Superior temporal gyrus (tissue), 1 donor: ENCODE measurements at regions not wholly inside any gene's neighbourhood (a gene's known extent, or its start where the extent isn't known, plus 50 kb on each side); places are given as distances from the start of the nearest gene placed in this dataset.
"Not testable (repeated sequence)": the region's sequence is repeated elsewhere in the genome, so short reads cannot be mapped to it uniquely, and the experiment has no call there.

Experiments
- DNase-seq: peaks from one replicate; pipeline ENCODE4 v3.0.0-alpha.2; 2016; ENCODE audit errors: extremely low spot score

DNA sequence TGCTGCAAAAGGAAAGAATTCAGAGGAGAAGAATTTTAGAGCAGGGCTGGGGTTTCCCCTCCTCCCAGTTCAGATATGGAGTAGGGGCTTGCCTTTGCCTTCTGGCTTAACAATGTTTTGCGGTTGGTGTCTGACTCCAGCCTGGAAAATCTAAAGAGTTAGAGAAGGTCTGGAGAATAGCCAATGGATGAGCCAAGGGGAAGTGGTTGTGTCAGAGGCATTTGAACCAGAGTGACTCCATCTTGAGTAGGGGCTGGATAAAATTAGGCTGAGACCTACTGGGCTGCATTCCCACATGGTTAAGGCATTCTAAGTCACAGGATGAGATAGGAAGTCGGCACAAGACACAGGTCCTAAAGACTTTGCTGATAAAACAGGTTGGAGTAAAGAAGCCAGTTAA, 133.7 kb downstream of the DIRAS2 start:
- no peak for DNase-seq

- no peak for DNase-seq
Measured at GRCh38 chr9:90511711-90512110, 130.9 kb downstream of the DIRAS2 start.

DNA sequence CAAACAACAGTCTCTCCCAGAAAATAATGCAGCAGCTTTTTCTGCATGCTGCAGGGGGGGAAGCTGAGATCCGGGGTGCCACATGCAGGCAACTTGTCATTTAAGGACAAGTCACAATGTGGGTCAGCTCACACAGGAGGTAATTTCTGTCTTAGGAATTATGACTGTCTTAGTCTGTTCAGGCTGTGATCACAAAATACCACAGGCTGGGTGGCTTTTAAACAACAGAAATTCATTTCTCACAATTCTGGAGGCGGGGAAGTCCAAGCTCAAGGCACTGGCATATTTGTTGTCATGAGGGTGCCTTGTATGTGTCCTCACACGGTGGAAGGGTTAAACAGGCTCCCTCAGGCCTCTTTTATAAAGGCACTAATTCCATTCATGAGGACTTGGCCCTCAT, 127.7 kb downstream of the DIRAS2 start:
- no peak for DNase-seq

DNA sequence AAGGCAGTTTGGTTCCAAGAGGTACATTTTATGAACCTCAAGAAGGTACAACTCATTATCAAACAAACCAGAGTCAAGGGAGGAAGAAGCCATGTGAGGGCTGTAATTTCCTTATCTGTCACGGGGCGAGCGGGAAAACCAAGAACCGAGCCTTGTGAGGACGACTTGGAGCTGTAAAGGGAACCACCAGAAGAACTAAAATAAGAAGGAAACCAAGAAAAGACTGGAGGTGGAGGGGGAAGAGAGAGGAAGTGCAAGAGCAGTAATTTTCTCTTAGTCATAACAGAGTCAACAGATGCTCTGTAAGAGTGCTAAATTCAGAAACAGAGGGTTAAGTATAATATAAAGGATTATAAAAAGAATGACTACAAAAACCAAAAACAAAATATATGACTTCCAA, 127.1 kb downstream of the DIRAS2 start:
- DNase-seq = peak; percentile 53

- no peak for DNase-seq
Measured at GRCh38 chr9:90517103-90517502, 125.5 kb downstream of the DIRAS2 start.

DNA sequence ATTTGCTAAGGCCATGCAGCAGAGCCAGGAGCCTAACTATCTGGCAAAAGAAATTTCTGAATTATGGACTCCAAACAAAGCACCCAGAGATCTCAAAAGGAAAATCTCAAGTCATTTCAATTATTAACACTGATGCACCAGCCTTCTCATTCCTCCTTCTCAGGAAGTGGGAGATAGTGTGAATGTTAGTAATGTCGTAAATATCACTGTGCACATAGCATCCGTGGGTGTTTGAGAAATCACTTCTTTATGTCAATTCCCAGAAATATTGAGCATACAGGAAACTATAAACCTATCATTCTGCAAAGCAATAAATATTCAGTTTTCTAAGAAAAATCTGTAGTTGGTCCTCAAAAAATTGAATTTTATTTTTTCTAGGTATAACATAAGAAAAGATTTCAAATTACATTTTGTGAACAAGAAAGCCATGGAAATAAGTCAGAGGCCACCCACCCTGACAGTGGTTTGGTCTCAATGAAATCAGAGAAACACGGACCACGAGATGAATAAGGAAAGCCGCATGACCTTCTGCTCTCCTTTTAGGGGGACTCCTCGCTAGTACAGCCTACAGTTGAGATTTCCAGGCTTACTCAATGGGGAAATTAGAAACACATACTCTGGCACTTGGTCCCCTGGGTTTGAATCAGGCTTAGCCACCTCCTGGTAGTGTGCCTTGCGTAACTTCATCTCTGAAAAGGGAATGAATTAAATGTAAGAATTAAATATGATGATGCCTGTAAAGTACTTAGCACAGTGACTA, 120.6 kb downstream of the DIRAS2 start:
- DNase-seq = no peak

- DNase-seq = no peak
Measured at GRCh38 chr9:90523958-90524357, 118.7 kb downstream of the DIRAS2 start.

- no peak for DNase-seq
Measured at GRCh38 chr9:90526386-90526785, 116.2 kb downstream of the DIRAS2 start.

GRCh38 chr9:90536094-90536493, 106.5 kb downstream of the DIRAS2 start:
- DNase-seq = not testable (repeated sequence)

DNA sequence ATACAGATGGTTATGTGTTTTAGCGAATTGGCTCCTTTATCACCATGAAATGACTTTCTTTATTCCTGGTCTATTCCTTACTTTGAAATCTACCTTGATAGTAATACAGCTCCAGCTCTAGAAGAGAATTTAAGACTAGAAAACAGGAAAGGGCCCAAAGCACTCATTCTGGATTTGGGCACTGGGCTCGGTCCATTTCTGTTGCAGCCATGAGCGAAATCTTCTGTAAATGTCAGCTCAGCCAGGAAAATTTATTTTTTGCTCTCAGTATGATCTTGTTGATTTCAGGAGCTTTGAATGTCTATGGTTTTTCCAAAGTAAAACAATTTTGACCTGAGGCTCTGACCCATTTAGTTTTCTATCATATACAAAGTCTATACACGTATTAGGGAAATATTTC, 104.1 kb downstream of the DIRAS2 start:
- no peak for DNase-seq

- DNase-seq = no peak
Measured at GRCh38 chr9:90539286-90539685, 103.3 kb downstream of the DIRAS2 start.

DNA sequence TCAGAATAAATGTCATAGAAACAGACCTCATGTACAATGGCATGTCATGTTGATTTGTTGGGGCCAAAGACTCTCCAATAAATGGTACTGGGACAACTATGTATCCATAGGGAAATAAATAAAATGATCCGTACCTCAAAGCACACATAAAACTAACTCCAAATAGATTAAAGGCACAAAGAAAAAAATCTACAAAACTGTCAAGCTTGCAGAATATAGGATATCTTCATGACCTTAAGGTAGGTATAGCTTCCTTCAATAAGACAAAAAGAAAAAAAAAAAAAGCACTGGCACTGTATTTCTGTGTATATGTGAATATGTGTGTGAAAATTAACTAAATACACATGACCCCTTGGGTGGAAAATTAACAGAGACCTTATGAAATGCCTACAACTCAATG, 101.9 kb downstream of the DIRAS2 start:
- no peak for DNase-seq

DNA sequence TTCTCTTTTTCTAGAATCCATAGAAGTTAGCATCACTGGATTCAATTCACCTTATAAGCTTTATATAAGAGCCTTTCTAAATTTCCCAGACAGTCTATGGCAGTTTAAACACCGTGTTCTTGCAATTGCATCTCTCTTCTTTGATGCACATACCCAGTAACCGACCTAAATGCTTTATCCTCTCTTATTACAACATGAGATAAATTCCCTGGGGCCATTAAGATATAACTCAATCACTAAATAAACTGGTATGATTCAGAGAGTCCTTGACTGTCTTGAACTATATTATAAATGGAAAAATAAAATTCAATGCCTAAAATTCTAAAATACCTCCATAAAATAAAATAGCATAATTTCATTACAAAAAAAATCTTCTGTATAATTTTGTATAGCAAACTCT, 98.1 kb downstream of the DIRAS2 start:
- no peak for DNase-seq

GRCh38 chr9:90546200-90546599, 96.4 kb downstream of the DIRAS2 start:
- DNase-seq = peak; percentile 36

DNA sequence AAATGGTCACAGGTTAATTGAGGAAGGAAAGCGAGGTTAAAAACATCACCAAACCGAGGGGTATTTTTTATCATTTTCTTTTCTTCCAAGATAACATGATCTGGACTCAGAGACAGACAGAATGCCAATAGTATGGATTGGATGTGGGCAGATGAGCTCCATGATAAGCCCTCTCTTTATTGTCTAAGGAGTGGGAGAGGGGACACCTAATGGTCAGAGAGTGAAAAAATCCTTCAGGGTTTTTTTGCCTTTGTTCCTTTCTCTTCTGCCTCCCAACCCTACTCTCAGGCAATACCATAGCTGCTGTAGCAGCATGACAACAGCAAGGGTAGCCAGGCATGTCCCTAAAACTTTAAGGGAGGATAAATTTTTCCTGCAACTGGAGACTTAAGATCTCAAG, 94.7 kb downstream of the DIRAS2 start:
- DNase-seq = no peak

- no peak for DNase-seq
Measured at GRCh38 chr9:90552317-90552716, 90.3 kb downstream of the DIRAS2 start.

- no peak for DNase-seq
Measured at GRCh38 chr9:90555351-90556057, 87.1 kb downstream of the DIRAS2 start.

- DNase-seq = no peak
Measured at GRCh38 chr9:90556897-90557675, 85.5 kb downstream of the DIRAS2 start.

GRCh38 chr9:90559075-90560073, 83.2 kb downstream of the DIRAS2 start:
- DNase-seq = no peak
